ENCODE measurements at regions not wholly inside any gene's neighbourhood (a gene's known extent, or its start where the extent isn't known, plus 50 kb on each side); places are given as distances from the start of the nearest gene placed in this dataset.

- intact Hi-C loops (cut with micrococcal nuclease; ENCODE audit: unreplicated experiment) = no loop called here
- Mint-ChIP-seq H3K9me3 (ENCODE audit: low read depth, unreplicated experiment) (peaks cover 3% of the 10 kb centered on the region), H3K27me3 (ENCODE audit: unreplicated experiment) (peaks cover 22% of the 10 kb centered on the region), H3K4me3 (ENCODE audit: low read depth, unreplicated experiment) (no peak overlapping the region), H3K36me3 (ENCODE audit: insufficient read depth, unreplicated experiment) (peaks cover 5% of the 10 kb centered on the region), H3K27ac (ENCODE audit: unreplicated experiment) (no peak overlapping the region), H3K4me1 (ENCODE audit: low read depth, unreplicated experiment) (peaks cover 54% of the 10 kb centered on the region)
- no peak for DNase-seq
- BruUV-seq (replicated peaks) = no TSS peak
- CTCF ChIA-PET = no interaction called here
- no peak for TF ChIP-seq CTCF (IDR thresholded peaks at IDR 0.05; ENCODE audit: unreplicated experiment)
Observed at GRCh38 chr20:50298554-50299324, 108.1 kb downstream of the CEBPB start.

GRCh38 chr20:50299325-50299629 lies 108.6 kb downstream of the CEBPB start:
- H3K9me3 Mint-ChIP-seq (ENCODE audit: low read depth, unreplicated experiment) = peaks cover 3% of the 10 kb centered on the region
- BruUV-seq (replicated peaks) = no TSS peak
- no peak overlapping the region for H3K4me3 Mint-ChIP-seq (ENCODE audit: low read depth, unreplicated experiment)
- peaks cover 5% of the 10 kb centered on the region for H3K36me3 Mint-ChIP-seq (ENCODE audit: insufficient read depth, unreplicated experiment)
- DNase-seq = no peak
- peaks cover 22% of the 10 kb centered on the region for H3K27me3 Mint-ChIP-seq (ENCODE audit: unreplicated experiment)
- CTCF ChIA-PET = no interaction called here
- intact Hi-C loops (cut with micrococcal nuclease; ENCODE audit: unreplicated experiment) = no loop called here
- peaks cover 54% of the 10 kb centered on the region for H3K4me1 Mint-ChIP-seq (ENCODE audit: low read depth, unreplicated experiment)
- no peak for TF ChIP-seq CTCF (IDR thresholded peaks at IDR 0.05; ENCODE audit: unreplicated experiment)
- H3K27ac Mint-ChIP-seq (ENCODE audit: unreplicated experiment) = no peak overlapping the region

- CTCF ChIA-PET = no interaction called here
- intact Hi-C loops (cut with micrococcal nuclease; ENCODE audit: unreplicated experiment) = no loop called here
- Mint-ChIP-seq H3K36me3 (ENCODE audit: insufficient read depth, unreplicated experiment) (peaks cover under 1% of the 10 kb centered on the region), H3K27me3 (ENCODE audit: unreplicated experiment) (peaks cover 22% of the 10 kb centered on the region), H3K27ac (ENCODE audit: unreplicated experiment) (no peak overlapping the region), H3K4me1 (ENCODE audit: low read depth, unreplicated experiment) (peaks cover 46% of the 10 kb centered on the region), H3K9me3 (ENCODE audit: low read depth, unreplicated experiment) (peaks cover 3% of the 10 kb centered on the region), H3K4me3 (ENCODE audit: low read depth, unreplicated experiment) (no peak overlapping the region)
- TF ChIP-seq CTCF (IDR thresholded peaks at IDR 0.05; ENCODE audit: unreplicated experiment) = no peak
- no peak for DNase-seq
- no TSS peak for BruUV-seq (replicated peaks)
Observed at GRCh38 chr20:50301165-50301564, 110.5 kb downstream of the CEBPB start.

- no peak for TF ChIP-seq CTCF (IDR thresholded peaks at IDR 0.05; ENCODE audit: unreplicated experiment)
- H3K4me1 Mint-ChIP-seq (ENCODE audit: low read depth, unreplicated experiment) = peaks cover 46% of the 10 kb centered on the region
- intact Hi-C loops (cut with micrococcal nuclease; ENCODE audit: unreplicated experiment) = no loop called here
Observed at GRCh38 chr20:50301712-50302111, 111.1 kb downstream of the CEBPB start.

More at GRCh38 chr20:50301712-50302111, 111.1 kb downstream of the CEBPB start:
- H3K27ac Mint-ChIP-seq (ENCODE audit: unreplicated experiment) = no peak overlapping the region
- peaks cover 22% of the 10 kb centered on the region for H3K27me3 Mint-ChIP-seq (ENCODE audit: unreplicated experiment)
- H3K36me3 Mint-ChIP-seq (ENCODE audit: insufficient read depth, unreplicated experiment) = no peaks in the 10 kb centered on the region
- H3K9me3 Mint-ChIP-seq (ENCODE audit: low read depth, unreplicated experiment) = peaks cover 3% of the 10 kb centered on the region
- BruUV-seq (replicated peaks) = no TSS peak
- no peak for DNase-seq
- CTCF ChIA-PET = no interaction called here
- no peak overlapping the region for H3K4me3 Mint-ChIP-seq (ENCODE audit: low read depth, unreplicated experiment)
